ENCODE measurements at regions not wholly inside any gene's neighbourhood (a gene's known extent, or its start where the extent isn't known, plus 50 kb on each side); places are given as distances from the start of the nearest gene placed in this dataset.
"Not testable (repeated sequence)": the region's sequence is repeated elsewhere in the genome, so short reads cannot be mapped to it uniquely, and the experiment has no call there.

DNA sequence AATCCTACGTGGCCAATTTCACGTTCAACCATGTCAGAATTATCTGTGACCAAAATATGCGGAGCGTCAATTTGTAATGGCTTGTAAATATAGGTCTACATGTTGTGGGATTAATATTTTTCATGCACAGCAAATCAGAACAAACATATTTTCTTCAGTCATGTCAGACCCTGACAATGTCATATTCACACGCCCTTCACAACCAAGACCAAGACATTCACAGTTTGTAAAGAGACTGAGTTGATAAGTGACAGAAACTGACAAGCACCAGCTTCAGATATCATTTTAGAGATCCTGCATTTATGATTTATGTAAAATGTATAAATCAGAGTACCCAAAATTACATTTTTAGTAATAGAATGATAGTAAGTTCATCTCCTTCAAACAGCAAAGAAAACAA is 57.3 kb upstream of the NOVA1 start:
- H3K9me3 ChIP-seq (ENCODE audit: insufficient read depth, low read length, severe bottlenecking) = no peaks in the 10 kb centered on the region
- no peaks in the 10 kb centered on the region for H3K79me2 ChIP-seq (ENCODE audit: insufficient read depth, low read length)
- no peak overlapping the region for H2AFZ ChIP-seq (ENCODE audit: low read depth, low read length)
- no peak overlapping the region for H3K4me2 ChIP-seq (ENCODE audit: insufficient read depth, low read length)
- ATAC-seq (ENCODE audit: insufficient read depth, low read depth) = no peak
- no peak overlapping the region for H3K27ac ChIP-seq (ENCODE audit: low read length)
- no peaks in the 10 kb centered on the region for H4K20me1 ChIP-seq (ENCODE audit: insufficient read depth, low read length)
- H3K9ac ChIP-seq (ENCODE audit: low read depth, low read length) = no peak overlapping the region
- H3K36me3 ChIP-seq (ENCODE audit: insufficient read depth, low read length) = no peaks in the 10 kb centered on the region
- TF ChIP-seq CTCF (IDR thresholded peaks at IDR 0.05; ENCODE audit: borderline replicate concordance, extremely low read depth, low read length, poor library complexity, severe bottlenecking) (no peak), EZH2 (IDR thresholded peaks at IDR 0.05; ENCODE audit: borderline replicate concordance, low read depth, low read length, severe bottlenecking) (no peak)
- no peak overlapping the region for H3K4me3 ChIP-seq (ENCODE audit: low read depth in 1 of 2, low read length in 2 of 2)
- no peak for DNase-seq
- H3K27me3 ChIP-seq (ENCODE audit: insufficient read depth, low read length, poor library complexity) = no peaks in the 10 kb centered on the region
- H3K4me1 ChIP-seq (ENCODE audit: insufficient read depth, low read length) = no peaks in the 10 kb centered on the region

GRCh38 chr14:26663506-26663905 is 65.7 kb upstream of the NOVA1 start:
- ATAC-seq (ENCODE audit: insufficient read depth, low read depth) (no peak), DNase-seq (no peak)
- no peaks in the 10 kb centered on the region for H3K4me1 ChIP-seq (ENCODE audit: insufficient read depth, low read length)
- H4K20me1 ChIP-seq (ENCODE audit: insufficient read depth, low read length) = no peaks in the 10 kb centered on the region
- no peak overlapping the region for H3K9ac ChIP-seq (ENCODE audit: low read depth, low read length)
- H2AFZ ChIP-seq (ENCODE audit: low read depth, low read length) = no peak overlapping the region
- no peak for TF ChIP-seq EZH2 (IDR thresholded peaks at IDR 0.05; ENCODE audit: borderline replicate concordance, low read depth, low read length, severe bottlenecking)
- TF ChIP-seq CTCF (IDR thresholded peaks at IDR 0.05; ENCODE audit: borderline replicate concordance, extremely low read depth, low read length, poor library complexity, severe bottlenecking) = no peak
- no peaks in the 10 kb centered on the region for H3K36me3 ChIP-seq (ENCODE audit: insufficient read depth, low read length)
- no peaks in the 10 kb centered on the region for H3K9me3 ChIP-seq (ENCODE audit: insufficient read depth, low read length, severe bottlenecking)
- H3K4me3 ChIP-seq (ENCODE audit: low read depth in 1 of 2, low read length in 2 of 2) = no peak overlapping the region
- H3K79me2 ChIP-seq (ENCODE audit: insufficient read depth, low read length) = no peaks in the 10 kb centered on the region
- H3K27ac ChIP-seq (ENCODE audit: low read length) = no peak overlapping the region
- H3K27me3 ChIP-seq (ENCODE audit: insufficient read depth, low read length, poor library complexity) = no peaks in the 10 kb centered on the region
- H3K4me2 ChIP-seq (ENCODE audit: insufficient read depth, low read length) = no peak overlapping the region

GRCh38 chr14:26678732-26679420 is 81.0 kb upstream of the NOVA1 start:
- DNase-seq; H3K27me3 ChIP-seq (ENCODE audit: insufficient read depth, low read length, poor library complexity); H2AFZ ChIP-seq (ENCODE audit: low read depth, low read length); H4K20me1 ChIP-seq (ENCODE audit: insufficient read depth, low read length); H3K36me3 ChIP-seq (ENCODE audit: insufficient read depth, low read length); ATAC-seq (ENCODE audit: insufficient read depth, low read depth); H3K9ac ChIP-seq (ENCODE audit: low read depth, low read length); H3K79me2 ChIP-seq (ENCODE audit: insufficient read depth, low read length); H3K4me1 ChIP-seq (ENCODE audit: insufficient read depth, low read length); H3K27ac ChIP-seq (ENCODE audit: low read length); H3K9me3 ChIP-seq (ENCODE audit: insufficient read depth, low read length, severe bottlenecking); H3K4me3 ChIP-seq (ENCODE audit: low read depth in 1 of 2, low read length in 2 of 2); H3K4me2 ChIP-seq (ENCODE audit: insufficient read depth, low read length): not testable (repeated sequence)

DNA sequence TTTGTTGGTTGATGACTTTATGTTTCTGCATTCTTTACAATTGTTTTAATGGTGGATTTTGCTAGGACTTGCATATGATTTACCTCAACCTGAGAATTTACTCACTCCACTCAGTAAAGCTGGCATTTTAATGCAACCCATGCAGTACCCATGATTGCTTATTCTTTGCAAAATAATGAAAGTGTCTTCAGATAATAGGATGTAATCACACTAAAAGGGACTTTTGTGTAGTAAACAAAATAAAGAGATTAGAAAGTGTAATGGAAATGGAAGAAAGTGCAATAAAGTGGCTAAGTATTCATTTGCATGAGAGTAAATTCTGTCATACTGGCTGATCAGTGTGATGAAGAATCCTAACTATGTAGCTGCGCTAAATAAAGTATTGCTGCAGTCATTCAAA is 87.6 kb upstream of the NOVA1 start:
- Histone ChIP-seq H3K79me2 (ENCODE audit: insufficient read depth, low read length) (no peaks in the 10 kb centered on the region), H3K27ac (ENCODE audit: low read length) (no peak overlapping the region), H3K4me3 (ENCODE audit: low read depth in 1 of 2, low read length in 2 of 2) (no peak overlapping the region), H3K9ac (ENCODE audit: low read depth, low read length) (no peak overlapping the region), H3K4me1 (ENCODE audit: insufficient read depth, low read length) (no peaks in the 10 kb centered on the region), H3K4me2 (ENCODE audit: insufficient read depth, low read length) (no peak overlapping the region), H4K20me1 (ENCODE audit: insufficient read depth, low read length) (no peaks in the 10 kb centered on the region), H3K36me3 (ENCODE audit: insufficient read depth, low read length) (no peaks in the 10 kb centered on the region), H2AFZ (ENCODE audit: low read depth, low read length) (no peak overlapping the region), H3K9me3 (ENCODE audit: insufficient read depth, low read length, severe bottlenecking) (peaks cover 2% of the 10 kb centered on the region), H3K27me3 (ENCODE audit: insufficient read depth, low read length, poor library complexity) (no peaks in the 10 kb centered on the region)
- TF ChIP-seq EZH2 (IDR thresholded peaks at IDR 0.05; ENCODE audit: borderline replicate concordance, low read depth, low read length, severe bottlenecking) (no peak), CTCF (IDR thresholded peaks at IDR 0.05; ENCODE audit: borderline replicate concordance, extremely low read depth, low read length, poor library complexity, severe bottlenecking) (no peak)
- ATAC-seq (ENCODE audit: insufficient read depth, low read depth) (no peak), DNase-seq (no peak)
